ENCODE measurements at regions not wholly inside any gene's neighbourhood (a gene's known extent, or its start where the extent isn't known, plus 50 kb on each side); places are given as distances from the start of the nearest gene placed in this dataset.
A peak's percentile ranks its signal among the peaks of the same experiment; 100 is the strongest.

- DNase-seq = no peak
Measured at GRCh38 chr15:97866959-97867358, 93.5 kb upstream of the ARRDC4 start.

- DNase-seq = no peak
Measured at GRCh38 chr15:97867870-97868269, 92.6 kb upstream of the ARRDC4 start.

DNA sequence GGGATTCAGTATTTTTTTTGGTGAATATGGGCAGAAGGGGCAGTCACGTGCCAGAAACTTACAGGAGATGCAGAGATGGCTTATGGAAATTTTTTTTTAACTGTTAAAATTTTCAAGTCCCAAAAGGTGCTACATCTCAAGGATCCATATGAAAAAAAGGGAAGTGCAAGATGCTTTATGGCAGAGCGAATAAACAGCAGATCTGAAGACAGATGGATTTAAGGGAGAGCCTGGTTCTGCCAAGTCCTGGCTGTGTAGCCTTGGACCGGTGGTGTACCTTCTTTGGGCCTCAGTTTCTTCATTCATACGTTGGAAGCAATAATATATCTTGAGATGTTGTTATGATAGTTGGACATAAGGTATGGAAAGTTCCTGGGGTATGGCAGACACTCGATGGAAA lies 91.5 kb upstream of the ARRDC4 start:
- no peak for DNase-seq

DNA sequence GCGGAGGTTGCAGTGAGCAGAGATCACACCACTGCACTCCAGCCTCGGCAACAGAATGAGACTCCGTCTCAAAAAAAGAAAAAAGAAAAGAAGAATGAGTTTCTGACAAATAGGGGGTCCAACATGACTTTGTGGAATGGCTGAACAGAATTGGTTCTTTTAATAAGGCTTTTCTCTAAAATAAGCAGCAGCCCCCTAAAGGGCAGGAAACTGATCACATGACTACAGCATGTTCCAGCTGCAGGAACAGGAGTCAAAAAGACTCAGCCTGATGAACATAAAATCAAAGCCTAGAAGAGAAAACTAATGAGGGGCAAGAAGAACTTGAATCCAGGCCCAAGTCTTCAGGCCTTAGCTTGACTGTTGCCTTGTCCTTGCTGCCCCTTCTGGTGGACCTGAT lies 89.7 kb upstream of the ARRDC4 start:
- no peak for DNase-seq

DNA sequence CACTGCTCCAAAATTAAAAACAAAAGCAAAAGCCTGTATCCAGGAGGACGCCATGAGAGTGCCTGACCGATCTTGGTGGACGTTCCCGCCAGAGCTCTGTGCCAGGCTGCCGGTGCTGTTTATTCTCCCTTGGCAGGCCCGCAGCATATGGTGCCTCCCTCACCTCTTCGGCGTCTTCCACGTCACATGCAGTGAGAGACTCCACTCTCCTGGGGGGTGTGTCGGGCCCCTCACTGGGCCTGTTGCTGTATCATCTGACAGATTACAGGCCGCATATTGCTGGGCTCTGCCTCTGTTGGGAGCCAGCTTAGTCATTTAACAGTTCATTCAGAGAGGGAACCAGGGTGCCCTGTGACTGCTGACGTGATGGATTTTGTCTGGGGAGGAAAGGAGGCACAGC lies 86.4 kb upstream of the ARRDC4 start:
- no peak for DNase-seq

DNA sequence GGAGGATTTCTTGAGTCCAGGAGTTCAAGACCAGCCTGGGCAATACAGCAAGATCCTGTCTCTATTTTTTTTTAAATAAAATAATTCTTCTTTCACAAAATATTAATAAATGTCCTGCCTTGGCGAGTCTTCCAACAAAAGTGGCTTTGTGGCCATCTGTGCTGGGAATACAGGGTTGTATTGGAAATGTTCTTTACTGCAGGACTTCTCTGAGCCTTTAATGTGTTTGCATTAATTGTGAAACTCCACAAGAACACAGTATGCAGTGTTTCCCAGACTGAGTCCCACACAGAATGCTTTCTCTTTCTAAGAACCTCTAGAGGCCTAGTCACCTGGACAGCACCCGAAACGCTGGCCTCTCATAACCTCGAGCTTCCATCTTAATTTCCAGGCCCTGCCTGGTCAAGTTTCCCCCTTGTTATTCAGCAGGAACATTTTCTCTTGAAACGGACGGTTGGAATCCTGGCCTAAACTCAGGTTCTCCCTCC lies 85.4 kb upstream of the ARRDC4 start:
- no peak for DNase-seq

DNA sequence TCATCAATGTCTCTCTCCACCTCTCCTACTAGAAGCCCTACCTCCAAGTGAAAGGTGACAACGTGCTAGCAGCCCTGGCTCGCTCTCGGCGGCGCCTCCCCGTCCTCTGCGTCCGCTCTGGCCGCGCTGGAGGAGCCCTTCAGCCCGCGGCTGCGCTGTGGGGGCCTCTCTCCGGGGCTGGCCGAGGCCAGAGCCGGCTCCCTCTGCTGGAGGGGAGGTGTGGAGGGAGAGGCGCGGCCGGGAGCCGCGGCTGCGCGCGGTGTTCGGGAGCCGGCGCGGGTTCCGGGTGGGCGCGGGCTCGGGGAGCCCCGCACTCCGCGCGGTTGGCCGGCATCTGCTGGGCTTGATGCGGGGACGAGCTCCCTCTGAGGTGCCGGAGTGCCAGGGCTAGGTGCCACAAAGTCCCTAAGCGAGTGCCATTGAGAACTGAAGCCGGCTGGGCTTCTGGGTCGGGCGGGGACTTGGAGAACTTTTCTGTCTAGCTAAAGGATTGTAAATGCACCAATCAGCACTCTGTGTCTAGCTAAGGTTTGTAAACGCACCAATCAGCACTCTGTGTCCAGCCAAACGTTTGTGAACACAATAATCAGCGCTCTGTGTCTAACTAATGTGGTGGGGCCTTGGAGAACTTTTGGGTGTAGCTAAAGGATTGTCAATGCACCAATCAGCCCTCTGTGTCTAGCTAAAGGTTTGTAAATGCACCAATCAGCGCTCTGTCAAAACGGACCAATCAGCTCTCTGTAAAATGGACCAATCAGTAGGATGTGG lies 84.8 kb upstream of the ARRDC4 start:
- no peak for DNase-seq

DNA sequence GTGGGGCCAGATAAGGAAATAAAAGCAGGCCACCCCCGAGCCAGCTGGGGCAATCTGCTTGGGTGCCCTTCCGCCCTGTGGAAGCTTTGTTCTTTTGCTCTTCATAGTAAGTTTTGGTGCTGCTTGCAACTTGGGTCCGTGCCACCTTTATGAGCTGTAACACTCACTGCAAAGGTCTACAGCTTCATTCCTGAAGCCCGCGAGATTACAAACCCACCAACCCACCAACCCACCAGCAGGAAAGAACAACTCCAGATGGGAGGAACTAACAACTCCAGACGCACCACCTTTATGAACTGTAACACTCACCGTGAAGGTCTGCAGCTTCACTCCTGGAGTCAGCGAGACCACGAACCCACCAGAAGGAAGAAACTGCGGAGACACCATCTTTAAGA lies 84.2 kb upstream of the ARRDC4 start:
- no peak for DNase-seq

DNA sequence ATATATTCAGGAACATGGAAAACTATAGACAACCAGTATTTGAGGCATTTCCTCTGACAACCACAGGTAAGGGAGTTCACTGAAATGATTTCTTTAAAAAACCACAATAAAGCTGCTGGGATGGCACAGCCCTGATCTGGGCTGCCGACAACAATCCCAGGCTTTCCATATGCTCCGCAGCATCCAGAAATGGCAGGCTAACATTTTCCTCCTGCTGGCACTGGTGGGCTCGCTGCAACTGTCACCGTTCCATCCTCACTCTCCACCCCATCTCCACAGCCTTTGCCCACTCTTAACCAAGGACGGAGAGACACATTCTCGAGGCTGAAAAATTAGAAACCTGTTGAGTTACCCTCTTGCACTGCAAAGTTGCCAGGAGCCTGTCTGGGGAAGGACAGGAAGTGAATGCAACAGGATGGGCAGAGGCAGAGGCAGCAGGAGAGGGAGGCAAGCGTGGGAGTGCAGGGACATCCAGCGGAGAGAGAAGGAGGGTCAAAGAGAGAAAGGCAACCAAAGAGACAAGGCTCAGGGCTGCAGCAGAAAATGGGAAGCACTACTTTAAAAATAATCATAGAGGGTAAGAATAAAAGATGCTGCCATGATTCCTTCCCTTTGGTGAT lies 79.0 kb upstream of the ARRDC4 start:
- DNase-seq = no peak

GRCh38 chr15:97884513-97885131 lies 75.9 kb upstream of the ARRDC4 start:
- DNase-seq = no peak

- DNase-seq = no peak
Measured at GRCh38 chr15:97890307-97890706, 70.2 kb upstream of the ARRDC4 start.

DNA sequence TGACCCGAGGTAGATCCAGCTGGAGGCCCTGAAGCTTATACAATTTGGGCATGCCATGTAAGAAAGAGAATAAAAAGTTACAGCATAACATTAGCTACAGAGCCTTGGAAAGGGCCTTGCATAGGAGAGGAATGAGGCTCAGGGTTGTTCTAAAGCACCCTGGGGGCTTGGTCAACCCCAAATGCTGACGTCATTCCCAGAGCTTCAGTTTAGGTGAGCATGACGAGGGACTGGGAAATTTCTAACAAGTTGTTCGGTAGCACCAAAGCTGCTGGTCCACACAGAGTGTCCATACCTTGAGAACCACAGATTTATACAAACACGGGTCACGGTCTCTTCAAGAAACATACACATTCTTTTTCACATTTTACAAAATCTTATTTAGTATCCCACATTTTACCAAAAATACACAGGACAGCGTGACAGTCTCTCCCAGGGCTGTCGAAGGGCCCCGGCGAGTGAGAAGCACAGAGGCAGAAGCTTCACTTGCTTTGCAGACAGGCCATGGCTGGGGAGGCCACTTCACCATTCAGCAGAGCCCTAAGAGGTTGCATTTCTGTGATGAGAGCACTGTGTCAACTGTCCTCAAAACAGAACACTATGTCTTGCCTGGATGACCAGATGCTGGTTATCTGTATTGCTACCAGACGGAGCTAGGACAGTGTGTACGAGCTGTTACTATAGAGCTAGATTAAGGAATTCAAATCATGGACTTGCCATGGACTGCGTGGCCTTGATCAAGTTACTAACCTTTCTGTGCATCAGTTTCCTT lies 68.2 kb upstream of the ARRDC4 start:
- no peak for DNase-seq

DNA sequence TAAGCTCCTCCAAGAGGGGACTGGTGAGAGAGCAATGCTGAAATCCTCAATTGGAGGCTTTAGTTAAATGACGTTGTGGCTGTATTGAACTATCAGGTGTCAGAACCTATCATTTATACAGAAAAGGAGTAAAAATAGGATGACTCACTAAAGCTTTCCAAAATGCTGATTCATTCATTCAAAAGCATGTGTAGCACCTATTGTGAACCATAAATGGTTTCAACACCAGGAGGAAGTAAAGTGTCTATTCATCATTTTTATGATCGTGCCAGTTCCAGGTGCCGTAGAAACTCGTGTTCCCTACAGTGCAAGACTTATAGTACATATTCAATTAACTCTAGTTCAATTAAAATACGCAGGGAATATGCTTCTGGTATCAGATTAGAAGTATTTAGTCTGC lies 66.5 kb upstream of the ARRDC4 start:
- DNase-seq = no peak

DNA sequence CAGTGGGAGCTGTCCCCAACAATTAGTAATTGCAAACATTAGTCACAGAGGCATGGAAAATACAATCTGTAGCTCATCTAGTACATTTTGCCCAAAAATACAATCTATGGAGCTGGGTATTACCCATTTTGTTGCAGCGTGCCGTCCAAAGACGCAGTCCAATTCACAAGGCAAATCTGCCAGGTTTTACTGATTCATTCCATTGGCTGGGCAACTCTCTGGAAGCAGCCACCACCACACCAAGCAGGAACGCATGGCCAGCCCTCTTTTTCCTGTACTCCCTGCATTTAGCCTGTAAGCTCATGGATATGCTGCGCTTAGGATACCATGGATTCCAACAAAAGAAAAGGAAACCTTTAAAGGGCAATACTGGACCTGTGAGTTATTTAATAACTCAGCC lies 60.5 kb upstream of the ARRDC4 start:
- DNase-seq = no peak

GRCh38 chr15:97902140-97902780 lies 58.2 kb upstream of the ARRDC4 start:
- no peak for DNase-seq

- DNase-seq = no peak
Measured at GRCh38 chr15:97903560-97903959, 56.9 kb upstream of the ARRDC4 start.

- DNase-seq = no peak
Measured at GRCh38 chr15:97903971-97904572, 56.4 kb upstream of the ARRDC4 start.

DNA sequence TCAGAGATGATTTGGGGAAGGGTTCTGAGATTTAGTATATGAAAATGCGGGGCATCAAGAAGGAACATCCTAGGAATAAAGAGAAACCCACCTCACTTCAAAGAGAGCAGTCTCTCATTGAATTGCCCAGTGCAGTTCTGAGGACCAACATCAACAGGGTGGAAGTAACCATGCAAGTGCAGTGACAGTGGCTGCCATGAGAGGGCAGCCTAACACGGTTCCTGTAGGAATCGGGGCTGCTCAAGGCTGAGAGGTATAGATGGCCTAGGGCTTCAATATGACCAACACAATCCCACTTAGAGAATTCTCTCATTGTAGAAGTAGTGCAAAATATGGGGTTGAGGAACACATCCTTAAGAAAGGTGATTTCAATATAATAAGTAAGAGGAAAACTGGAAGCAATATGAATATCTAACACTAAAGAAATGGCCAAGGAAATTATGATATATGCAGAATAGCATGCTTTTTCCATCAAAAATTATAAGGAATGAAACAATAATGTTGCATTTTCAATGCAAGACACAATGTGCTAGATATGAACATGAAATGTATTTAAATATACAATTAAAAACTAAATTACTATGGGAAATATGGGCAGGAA lies 51.1 kb upstream of the ARRDC4 start:
- DNase-seq = peak in 1 of 2 experiments; percentile 2
